Trophoblast cell (in vitro differentiated cells and primary cell): ENCODE measurements at regions not wholly inside any gene's neighbourhood (a gene's known extent, or its start where the extent isn't known, plus 50 kb on each side); places are given as distances from the start of the nearest gene placed in this dataset.
A peak's percentile ranks its signal among the peaks of the same experiment; 100 is the strongest.

ENCODE experiments used
- DNase-seq, 2 donors: peaks; one replicate each; pipeline ENCODE4 v3.0.0-alpha.2; 2016
- H2AFZ ChIP-seq: 2 replicates; pipeline ENCODE4 v1.6.1; 2013; ENCODE audit warnings: low read length, moderate library complexity, mild to moderate bottlenecking; ENCODE audit not compliant: insufficient read depth, poor library complexity
- H2AK5ac ChIP-seq: 2 replicates; pipeline ENCODE4 v1.6.1; 2013; ENCODE audit warnings: mild to moderate bottlenecking, low read length
- H2BK120ac ChIP-seq: 2 replicates; pipeline ENCODE4 v1.6.1; 2013; ENCODE audit warnings: low read length, mild to moderate bottlenecking, moderate library complexity; ENCODE audit not compliant: insufficient read depth, poor library complexity
- H2BK12ac ChIP-seq: 2 replicates; pipeline ENCODE4 v1.6.1; 2013; ENCODE audit warnings: mild to moderate bottlenecking, low read length, moderate library complexity
- H2BK5ac ChIP-seq: 2 replicates; pipeline ENCODE4 v1.6.1; 2013; ENCODE audit warnings: low read length, low read depth, moderate library complexity, mild to moderate bottlenecking; ENCODE audit not compliant: poor library complexity
- H3K14ac ChIP-seq: 2 replicates; pipeline ENCODE4 v1.6.1; 2013; ENCODE audit warnings: mild to moderate bottlenecking, low read length
- H3K18ac ChIP-seq: 2 replicates; pipeline ENCODE4 v1.6.1; 2013; ENCODE audit warnings: mild to moderate bottlenecking, low read length
- H3K23ac ChIP-seq: 2 replicates; pipeline ENCODE4 v1.6.1; 2013; ENCODE audit warnings: low read length
- H3K27ac ChIP-seq: 2 replicates; pipeline ENCODE4 v1.5.1; 2013; ENCODE audit warnings: low read depth, mild to moderate bottlenecking, inconsistent platforms, low read length, moderate library complexity
- H3K27me3 ChIP-seq: 2 replicates; pipeline ENCODE4 v1.6.1; 2013; ENCODE audit warnings: inconsistent platforms, mild to moderate bottlenecking, low read length, moderate library complexity; ENCODE audit not compliant: insufficient read depth
- H3K36me3 ChIP-seq, 2 experiments: 1 replicate in 1 of 2; 2 replicates in 1 of 2; pipeline ENCODE4 v1.6.1; 2013; ENCODE audit warnings: low read length in 2 of 2, mild to moderate bottlenecking in 2 of 2, moderate library complexity in 1 of 2; ENCODE audit not compliant: insufficient read depth in 2 of 2, control insufficient read depth in 1 of 2
- H3K4ac ChIP-seq: 2 replicates; pipeline ENCODE4 v1.6.1; 2013; ENCODE audit warnings: low read depth, mild to moderate bottlenecking, low read length, moderate library complexity
- H3K4me1 ChIP-seq, 2 experiments: 1 replicate in 1 of 2; 2 replicates in 1 of 2; pipeline ENCODE4 v1.6.1; 2013; ENCODE audit warnings: low read length in 2 of 2, mild to moderate bottlenecking in 2 of 2, moderate library complexity in 1 of 2; ENCODE audit not compliant: insufficient read depth in 2 of 2, control insufficient read depth in 1 of 2
- H3K4me2 ChIP-seq: 2 replicates; pipeline ENCODE4 v1.6.1; 2013; ENCODE audit warnings: inconsistent platforms, mild to moderate bottlenecking, low read length, moderate library complexity
- H3K4me3 ChIP-seq: 2 replicates; pipeline ENCODE4 v1.5.1; 2013; ENCODE audit warnings: mild to moderate bottlenecking, low read depth, low read length, inconsistent platforms
- H3K79me1 ChIP-seq: one replicate; pipeline ENCODE4 v1.6.1; 2013; ENCODE audit warnings: low read length
- H3K79me2 ChIP-seq: 2 replicates; pipeline ENCODE4 v1.6.1; 2013; ENCODE audit warnings: low read length, mild to moderate bottlenecking; ENCODE audit not compliant: control insufficient read depth, insufficient read depth, poor library complexity
- H3K9ac ChIP-seq: 2 replicates; pipeline ENCODE4 v1.6.1; 2013; ENCODE audit warnings: mild to moderate bottlenecking, low read length
- H3K9me3 ChIP-seq: 2 replicates; pipeline ENCODE4 v1.6.1; 2013; ENCODE audit warnings: low read depth, mild to moderate bottlenecking, control low read depth, inconsistent platforms, low read length; ENCODE audit not compliant: insufficient read depth
- H4K12ac ChIP-seq: 2 replicates; pipeline ENCODE4 v1.6.1; 2013; ENCODE audit warnings: low read depth, mild to moderate bottlenecking, low read length, moderate library complexity
- H4K8ac ChIP-seq: 2 replicates; pipeline ENCODE4 v1.6.1; 2013; ENCODE audit warnings: low read depth, mild to moderate bottlenecking, low read length, moderate library complexity
- H4K91ac ChIP-seq: one replicate; pipeline ENCODE4 v1.6.1; 2013; ENCODE audit warnings: low read depth, mild to moderate bottlenecking, low read length, moderate library complexity
- WGBS: extraction: QIAGEN DNeasy Blood & Tissue Kit; methylation state at CpG from one replicate; pipeline ENCODE4 v1.1.7; 2013; ENCODE audit warnings: missing lambda C conversion rate; ENCODE audit not compliant: insufficient read length, insufficient coverage; ENCODE audit errors: extremely low coverage; 5-methylcytosine and 5-hydroxymethylcytosine counted together

DNA sequence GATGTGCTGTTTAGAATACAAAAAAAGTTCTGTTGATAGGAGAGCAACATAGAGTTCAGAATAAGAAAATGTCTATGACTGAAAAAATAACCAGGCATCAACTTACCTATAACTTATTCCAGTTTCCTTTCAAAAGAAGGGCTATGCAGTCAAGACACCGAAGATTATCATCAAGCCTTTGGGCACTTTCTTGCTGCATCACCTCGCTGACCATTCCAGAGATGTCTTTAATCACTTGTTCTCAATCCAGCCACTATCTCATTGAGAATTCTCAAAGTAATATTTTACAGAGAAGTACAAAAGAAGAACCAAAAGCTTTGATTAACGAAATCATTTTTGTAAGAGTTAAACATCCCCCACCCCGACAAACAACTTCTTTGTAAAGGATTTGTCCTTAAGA is 198.3 kb upstream of the P2RY1 start:
- Histone ChIP-seq H3K4me1 (no peaks in the 10 kb centered on the region), H2AK5ac (no peak overlapping the region), H3K79me2 (no peaks in the 10 kb centered on the region), H3K4ac (no peak overlapping the region), H2AFZ (no peak overlapping the region), H3K18ac (no peak overlapping the region), H2BK12ac (no peak overlapping the region), H4K12ac (no peak overlapping the region), H4K8ac (no peak overlapping the region), H3K23ac (no peak overlapping the region), H3K9me3 (no peaks in the 10 kb centered on the region), H3K9ac (no peak overlapping the region), H3K4me3 (no peak overlapping the region), H3K27ac (no peak overlapping the region), H3K4me2 (no peak overlapping the region), H3K14ac (no peak overlapping the region), H3K27me3 (no peaks in the 10 kb centered on the region), H2BK5ac (no peak overlapping the region), H3K36me3 (no peaks in the 10 kb centered on the region), H4K91ac (no peak overlapping the region), H3K79me1 (no peaks in the 10 kb centered on the region), H2BK120ac (no peak overlapping the region)
- WGBS, result no CpG with 5 or more reads among the region's 4 CpGs
- DNase-seq, result peak; percentile 76 to 88

DNA sequence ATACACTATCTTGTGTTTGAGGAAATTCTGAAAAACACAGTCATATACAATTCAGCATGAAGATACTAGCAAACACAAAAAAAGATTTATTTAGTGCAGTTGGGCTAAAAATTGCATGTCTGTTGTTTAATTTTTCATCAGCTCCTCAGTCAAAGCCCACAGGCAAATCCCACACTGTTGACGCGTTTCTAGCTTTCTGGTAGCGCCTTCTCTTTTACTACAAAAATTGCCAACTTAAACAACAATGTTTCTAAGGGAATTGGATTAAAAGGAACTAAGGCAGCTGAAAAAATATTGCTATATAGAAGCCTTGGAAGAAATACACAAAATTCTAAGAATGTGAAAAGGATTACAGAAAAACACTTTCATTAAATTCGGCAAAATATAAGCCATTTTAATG is 196.7 kb upstream of the P2RY1 start:
- no peaks in the 10 kb centered on the region for H3K79me2 ChIP-seq
- H4K91ac ChIP-seq, result no peak overlapping the region
- H2AFZ ChIP-seq, result no peak overlapping the region
- no peak overlapping the region for H2BK5ac ChIP-seq
- no peak overlapping the region for H3K14ac ChIP-seq
- H2AK5ac ChIP-seq, result no peak overlapping the region
- H3K9ac ChIP-seq, result no peak overlapping the region
- no peak overlapping the region for H2BK12ac ChIP-seq
- no peak overlapping the region for H3K27ac ChIP-seq
- no peaks in the 10 kb centered on the region for H3K36me3 ChIP-seq
- no peak overlapping the region for H3K4ac ChIP-seq
- no peak overlapping the region for H4K12ac ChIP-seq
- no peaks in the 10 kb centered on the region for H3K79me1 ChIP-seq
- H3K9me3 ChIP-seq, result no peaks in the 10 kb centered on the region
- no peak overlapping the region for H3K4me3 ChIP-seq
- H3K27me3 ChIP-seq, result no peaks in the 10 kb centered on the region
- H4K8ac ChIP-seq, result no peak overlapping the region
- no peaks in the 10 kb centered on the region for H3K4me1 ChIP-seq
- WGBS, result no CpG with 5 or more reads among the region's 4 CpGs
- H3K23ac ChIP-seq, result no peak overlapping the region
- no peak overlapping the region for H3K18ac ChIP-seq
- DNase-seq, result no peak
- no peak overlapping the region for H3K4me2 ChIP-seq
- no peak overlapping the region for H2BK120ac ChIP-seq

DNA sequence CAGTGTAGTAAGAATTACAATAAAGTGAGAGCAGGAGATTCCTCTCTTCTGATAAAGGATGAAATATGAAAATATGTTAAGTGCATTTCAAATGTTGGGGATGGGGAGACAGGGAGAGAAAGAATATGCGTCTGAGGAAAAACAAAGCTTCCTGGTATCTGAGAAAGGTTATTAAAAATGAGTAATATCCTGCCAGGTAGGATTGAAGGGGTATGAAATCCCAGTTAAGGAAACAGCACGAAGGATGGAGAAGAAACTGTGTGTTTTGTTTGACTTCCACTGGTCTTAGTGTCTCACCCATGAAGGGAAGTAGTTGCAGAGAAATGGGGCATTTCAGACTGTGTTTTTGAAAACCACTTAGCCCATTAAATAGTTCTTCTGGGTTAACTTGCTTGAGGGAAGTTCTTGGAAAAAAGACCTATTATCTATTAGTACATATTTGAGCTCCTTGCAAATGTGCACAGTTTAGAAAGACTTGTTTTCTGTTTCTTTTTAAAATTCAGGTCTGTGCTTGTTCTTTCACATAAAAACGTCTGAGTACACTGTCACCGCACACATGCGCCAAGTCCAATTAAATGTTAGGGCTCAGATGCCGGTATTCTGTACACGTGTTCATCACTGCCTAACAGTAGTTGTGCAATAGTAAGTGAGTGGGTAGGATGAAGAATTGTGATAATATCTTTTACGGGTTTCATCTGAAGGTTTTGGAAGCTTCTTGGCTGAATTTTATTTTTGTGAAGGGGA is 196.1 kb upstream of the P2RY1 start:
- H3K79me1 ChIP-seq, result no peaks in the 10 kb centered on the region
- no peaks in the 10 kb centered on the region for H3K4me1 ChIP-seq

DNA sequence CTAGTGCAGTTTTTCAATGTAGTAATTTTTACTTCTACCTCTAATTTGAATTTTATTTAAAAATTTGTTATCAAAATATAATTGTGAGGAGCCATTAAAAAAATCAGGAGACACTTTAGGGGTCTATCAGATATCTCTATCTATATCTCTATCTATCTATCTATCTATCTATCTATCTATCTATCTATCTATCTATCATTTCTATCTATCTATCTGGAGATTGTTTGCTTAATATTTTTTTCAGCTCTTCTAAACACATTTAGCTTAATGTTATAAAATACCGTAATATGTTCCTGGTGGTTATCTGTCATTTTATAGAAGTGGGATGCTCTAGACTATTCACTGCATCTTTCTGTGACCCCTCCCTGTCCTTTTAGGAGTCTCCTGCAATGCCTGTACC is 193.7 kb upstream of the P2RY1 start:
- H3K27me3 ChIP-seq, result no peaks in the 10 kb centered on the region
- no peak overlapping the region for H3K14ac ChIP-seq
- H3K4me2 ChIP-seq, result no peak overlapping the region
- H3K9ac ChIP-seq, result no peak overlapping the region
- no peaks in the 10 kb centered on the region for H3K79me2 ChIP-seq
- H3K4ac ChIP-seq, result no peak overlapping the region
- H3K4me1 ChIP-seq, result no peaks in the 10 kb centered on the region
- H3K4me3 ChIP-seq, result no peak overlapping the region
- H2AFZ ChIP-seq, result no peak overlapping the region
- no peak overlapping the region for H2BK120ac ChIP-seq
- no peak overlapping the region for H2BK12ac ChIP-seq
- no CpG with 5 or more reads among the region's 1 CpG for WGBS
- H4K8ac ChIP-seq, result no peak overlapping the region
- H3K18ac ChIP-seq, result no peak overlapping the region
- no peak for DNase-seq
- no peak overlapping the region for H4K91ac ChIP-seq
- H3K36me3 ChIP-seq, result no peaks in the 10 kb centered on the region
- H3K79me1 ChIP-seq, result no peaks in the 10 kb centered on the region
- no peak overlapping the region for H3K27ac ChIP-seq
- H4K12ac ChIP-seq, result no peak overlapping the region
- H3K23ac ChIP-seq, result no peak overlapping the region
- no peak overlapping the region for H2BK5ac ChIP-seq
- peaks cover 1% of the 10 kb centered on the region for H3K9me3 ChIP-seq
- H2AK5ac ChIP-seq, result no peak overlapping the region

More for the DNA sequence above, 196.1 kb upstream of the P2RY1 start:
- H3K27ac ChIP-seq, result no peak overlapping the region
- H3K23ac ChIP-seq, result no peak overlapping the region
- no peak overlapping the region for H4K8ac ChIP-seq
- H3K4me2 ChIP-seq, result no peak overlapping the region
- H4K12ac ChIP-seq, result no peak overlapping the region
- H3K79me2 ChIP-seq, result no peaks in the 10 kb centered on the region
- peak; percentile 39 to 65 for DNase-seq
- H4K91ac ChIP-seq, result no peak overlapping the region
- H3K27me3 ChIP-seq, result no peaks in the 10 kb centered on the region
- H2AFZ ChIP-seq, result no peak overlapping the region
- H3K36me3 ChIP-seq, result no peaks in the 10 kb centered on the region
- no peak overlapping the region for H2BK120ac ChIP-seq
- no peak overlapping the region for H2AK5ac ChIP-seq
- H3K9ac ChIP-seq, result no peak overlapping the region
- H3K14ac ChIP-seq, result no peak overlapping the region
- H3K4me3 ChIP-seq, result no peak overlapping the region
- H2BK12ac ChIP-seq, result no peak overlapping the region
- no peaks in the 10 kb centered on the region for H3K9me3 ChIP-seq
- no peak overlapping the region for H3K18ac ChIP-seq
- 100% methylated on average over 1 of the region's 8 CpGs for WGBS
- no peak overlapping the region for H2BK5ac ChIP-seq
- no peak overlapping the region for H3K4ac ChIP-seq
